ENCODE measurements at regions not wholly inside any gene's neighbourhood (a gene's known extent, or its start where the extent isn't known, plus 50 kb on each side); places are given as distances from the start of the nearest gene placed in this dataset.

GRCh38 chr4:16437836-16438235, 211.6 kb upstream of the TAPT1 start:
- TF ChIP-seq CTCF (IDR thresholded peaks at IDR 0.05) = no peak
- no peak for TF ChIP-seq POLR2A (IDR thresholded peaks at IDR 0.05)
- TF ChIP-seq EP300 (IDR thresholded peaks at IDR 0.05; ENCODE audit: low read depth) = no peak

Data from transverse colon (tissue), 3 donors.